Thoracic aorta (tissue), 2 donors: ENCODE measurements at regions not wholly inside any gene's neighbourhood (a gene's known extent, or its start where the extent isn't known, plus 50 kb on each side); places are given as distances from the start of the nearest gene placed in this dataset.
"Not testable (repeated sequence)": the region's sequence is repeated elsewhere in the genome, so short reads cannot be mapped to it uniquely, and the experiment has no call there.

ENCODE experiments used
- ATAC-seq: fragments of 150-250 bp; one replicate; pipeline ENCODE4 v1.8.0; 2017; ENCODE audit warnings: low read depth; ENCODE audit not compliant: insufficient number of reproducible peaks, low FRiP score
- DNase-seq: peaks from one replicate; pipeline ENCODE4 v3.0.0-alpha.2; 2020; ENCODE audit warnings: low spot score
- H3K27ac ChIP-seq, 2 donors: fragments of 200-600 bp; sonication (generic); 1 replicate in 1 of 2; 2 replicates in 1 of 2; pipeline ENCODE4 v1.5.1; 2016; ENCODE audit warnings: mild to moderate bottlenecking in 2 of 2, moderate library complexity in 2 of 2
- H3K27me3 ChIP-seq: fragments of 200-600 bp; sonication (generic); replicated peaks from 2 replicates; pipeline ENCODE4 v1.6.0; 2016; ENCODE audit warnings: mild to moderate bottlenecking; ENCODE audit not compliant: insufficient read depth
- H3K36me3 ChIP-seq: fragments of 200-600 bp; sonication (generic); one replicate; pipeline ENCODE4 v1.5.1; 2016
- H3K4me1 ChIP-seq, 2 donors: fragments of 200-600 bp; sonication (generic); 1 replicate in 1 of 2; 2 replicates in 1 of 2; pipeline versions ENCODE4 v1.5.1 to v1.6.0; 2016; ENCODE audit warnings: low read depth in 2 of 2, mild to moderate bottlenecking in 1 of 2; ENCODE audit not compliant: control insufficient read depth in 1 of 2
- H3K4me3 ChIP-seq: fragments of 200-600 bp; sonication (generic); 2 replicates; pipeline ENCODE4 v1.5.1; 2016; ENCODE audit warnings: mild to moderate bottlenecking
- H3K9me3 ChIP-seq: fragments of 200-600 bp; sonication (generic); 2 replicates; pipeline ENCODE4 v1.5.1; 2016
- CTCF ChIP-seq: fragments of 200-600 bp; sonication (generic); IDR thresholded peaks from one replicate; pipeline ENCODE4 v1.5.1; 2019; ENCODE audit warnings: antibody characterized with exemption

DNA sequence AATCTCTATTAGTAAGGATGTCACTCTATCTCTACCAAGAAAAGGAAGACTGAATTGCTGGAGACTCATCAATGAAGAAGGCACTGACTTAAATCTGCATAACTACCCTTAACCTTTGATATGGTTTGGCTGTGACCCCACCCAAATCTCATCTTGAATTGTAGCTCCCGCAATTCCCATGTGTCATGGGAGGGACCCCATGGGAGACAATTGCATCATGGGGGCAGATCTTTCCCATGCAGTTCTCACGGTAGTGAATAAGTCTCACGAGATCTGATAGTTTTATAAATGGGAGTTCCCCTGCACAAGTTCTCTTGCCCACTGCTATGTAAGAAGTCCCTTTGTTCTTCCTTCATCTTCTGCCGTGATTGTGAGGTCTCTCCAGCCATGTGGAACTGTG lies 73.4 kb upstream of the PPM1H start:
- Histone ChIP-seq H3K4me3 (no peak overlapping the region), H3K9me3 (no peaks in the 10 kb centered on the region), H3K4me1 (no peaks in the 10 kb centered on the region), H3K36me3 (no peaks in the 10 kb centered on the region), H3K27ac (no peak overlapping the region), H3K27me3 (no peaks in the 10 kb centered on the region)
- no peak for TF ChIP-seq CTCF
- DNase-seq (no peak), ATAC-seq (no peak)

DNA sequence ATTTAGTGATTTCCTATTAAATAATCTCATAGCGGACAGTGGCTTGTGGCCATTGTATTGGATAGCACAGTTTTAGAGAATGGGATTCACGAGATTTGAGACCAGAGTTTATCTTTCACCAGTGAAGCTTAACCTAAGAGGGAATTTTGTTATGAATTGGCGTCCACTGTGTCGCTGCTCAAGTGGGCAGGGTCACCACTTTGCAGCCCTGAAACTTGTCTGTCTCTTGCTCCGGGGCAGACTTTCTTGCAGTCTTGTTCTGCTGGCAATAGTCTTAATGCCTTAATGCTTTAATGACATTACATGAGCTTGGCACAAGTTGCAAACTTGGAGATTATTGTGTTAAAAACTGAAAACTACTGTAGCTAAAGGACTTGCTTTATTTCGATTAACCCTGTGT lies 72.8 kb upstream of the PPM1H start:
- Histone ChIP-seq H3K4me1 (no peaks in the 10 kb centered on the region), H3K9me3 (no peaks in the 10 kb centered on the region), H3K4me3 (no peak overlapping the region), H3K36me3 (no peaks in the 10 kb centered on the region), H3K27me3 (no peaks in the 10 kb centered on the region), H3K27ac (no peak overlapping the region)
- DNase-seq: no peak
- no peak for TF ChIP-seq CTCF
- ATAC-seq: no peak

DNA sequence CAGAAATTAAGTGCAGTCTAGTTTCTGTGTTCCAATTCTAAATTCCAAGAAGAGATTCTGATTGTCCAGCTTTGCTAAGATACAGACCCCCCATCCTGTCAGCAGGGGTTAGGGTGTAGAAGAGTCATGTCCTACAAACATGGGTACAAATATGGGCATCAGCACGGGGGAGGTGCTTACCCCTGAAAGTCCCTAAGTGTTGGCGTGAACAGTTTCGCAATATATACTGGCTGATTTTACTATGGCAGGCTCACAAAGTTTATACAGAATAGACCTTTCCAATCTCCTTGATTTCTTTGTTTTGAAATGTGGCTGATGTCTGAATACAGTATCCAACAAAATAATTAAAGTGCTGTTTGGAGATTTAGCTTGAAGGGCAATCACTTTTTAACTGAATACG lies 71.6 kb upstream of the PPM1H start:
- Histone ChIP-seq H3K27ac (no peak overlapping the region), H3K36me3 (no peaks in the 10 kb centered on the region), H3K9me3 (no peaks in the 10 kb centered on the region), H3K4me1 (no peaks in the 10 kb centered on the region), H3K27me3 (no peaks in the 10 kb centered on the region), H3K4me3 (no peak overlapping the region)
- ATAC-seq: no peak
- DNase-seq: no peak
- TF ChIP-seq CTCF: no peak

GRCh38 chr12:63005382-63005781 lies 70.4 kb upstream of the PPM1H start:
- no peak overlapping the region for H3K27ac ChIP-seq
- DNase-seq (no peak), ATAC-seq (no peak)
- H3K9me3 ChIP-seq: no peaks in the 10 kb centered on the region
- TF ChIP-seq CTCF: no peak
- H3K27me3 ChIP-seq: no peaks in the 10 kb centered on the region
- no peak overlapping the region for H3K4me3 ChIP-seq
- no peaks in the 10 kb centered on the region for H3K36me3 ChIP-seq
- no peaks in the 10 kb centered on the region for H3K4me1 ChIP-seq

GRCh38 chr12:63003223-63003819 lies 68.4 kb upstream of the PPM1H start:
- Histone ChIP-seq H3K27me3 (no peaks in the 10 kb centered on the region), H3K27ac (no peak overlapping the region), H3K9me3 (no peaks in the 10 kb centered on the region), H3K4me3 (no peak overlapping the region), H3K36me3 (no peaks in the 10 kb centered on the region), H3K4me1 (no peaks in the 10 kb centered on the region)
- no peak for ATAC-seq
- TF ChIP-seq CTCF: no peak
- no peak for DNase-seq

GRCh38 chr12:63002059-63002458 lies 67.1 kb upstream of the PPM1H start:
- not testable (repeated sequence) for H3K27me3 ChIP-seq, H3K4me1 ChIP-seq, DNase-seq, H3K36me3 ChIP-seq, ATAC-seq, H3K27ac ChIP-seq, H3K4me3 ChIP-seq, H3K9me3 ChIP-seq
